Activated naive CD4-positive, alpha-beta T cell treated with anti-CD3 and anti-CD28 coated beads, Interleukin-2, amount 10 ng/mL, durations not matched to agents 7 days and 5 days (primary cell): ENCODE measurements at regions not wholly inside any gene's neighbourhood (a gene's known extent, or its start where the extent isn't known, plus 50 kb on each side); places are given as distances from the start of the nearest gene placed in this dataset.
"Not testable (repeated sequence)": the region's sequence is repeated elsewhere in the genome, so short reads cannot be mapped to it uniquely, and the experiment has no call there.

ENCODE experiments used
- CTCF ChIA-PET: fragments of 350-600 bp; sonication (Branson Sonifier 250); formaldehyde crosslinking; loops from one replicate; lab custom pipeline; 2021; ENCODE audit warnings: antibody characterized with exemption; lab: Charles Lee
- DNase-seq: peaks from one replicate; pipeline ENCODE4 v3.0.0-alpha.2; 2020
- H3K27ac Mint-ChIP-seq: one replicate; pipeline ENCODE4 v1.8.0; 2021; ENCODE audit warnings: mild to moderate bottlenecking, moderate library complexity, mixed read lengths
- H3K27me3 Mint-ChIP-seq: one replicate; pipeline ENCODE4 v1.8.0; 2021; ENCODE audit warnings: mild to moderate bottlenecking, mixed read lengths
- H3K36me3 Mint-ChIP-seq: one replicate; pipeline ENCODE4 v1.8.0; 2021; ENCODE audit warnings: mixed read lengths
- H3K4me1 Mint-ChIP-seq: one replicate; pipeline ENCODE4 v1.8.0; 2021; ENCODE audit warnings: mixed read lengths
- H3K4me3 Mint-ChIP-seq: one replicate; pipeline ENCODE4 v1.8.0; 2021; ENCODE audit warnings: mild to moderate bottlenecking, moderate library complexity, mixed read lengths
- H3K9me3 Mint-ChIP-seq: one replicate; pipeline ENCODE4 v1.8.0; 2021; ENCODE audit warnings: mixed read lengths

DNA sequence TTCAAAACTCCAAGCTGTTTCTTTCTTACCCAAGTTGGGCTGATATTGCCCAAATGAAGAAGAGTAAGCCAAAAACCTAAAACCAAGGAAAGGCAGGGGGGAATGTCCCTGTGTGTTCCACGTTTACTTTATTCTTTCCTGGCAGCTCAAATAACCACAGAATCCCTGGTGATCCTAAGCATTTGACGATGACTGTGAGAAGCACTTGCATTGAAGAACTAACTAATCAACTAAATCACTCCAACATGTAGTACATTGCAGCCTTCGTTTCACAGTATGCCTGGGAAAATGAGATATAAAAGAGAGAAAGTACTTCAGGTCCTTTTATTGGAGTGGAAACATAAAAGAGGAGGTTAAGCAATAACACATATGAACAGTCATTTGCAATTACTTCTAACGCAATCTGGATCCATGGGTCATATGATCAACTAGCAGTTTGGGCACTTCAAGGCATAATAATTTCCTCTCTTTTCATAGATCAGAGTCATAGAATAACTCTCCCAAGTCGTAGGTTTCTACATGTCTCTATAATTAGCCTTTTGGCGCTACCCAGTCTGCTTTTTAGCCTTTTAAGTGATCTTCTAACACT, 338.4 kb downstream of the TMEM167A start:
- Mint-ChIP-seq H3K27ac (no peak overlapping the region), H3K36me3 (no peaks in the 10 kb centered on the region), H3K27me3 (no peaks in the 10 kb centered on the region), H3K4me3 (no peak overlapping the region), H3K9me3 (no peaks in the 10 kb centered on the region), H3K4me1 (peaks cover 3% of the 10 kb centered on the region)
- DNase-seq = no peak
- CTCF ChIA-PET = no interaction called here

DNA sequence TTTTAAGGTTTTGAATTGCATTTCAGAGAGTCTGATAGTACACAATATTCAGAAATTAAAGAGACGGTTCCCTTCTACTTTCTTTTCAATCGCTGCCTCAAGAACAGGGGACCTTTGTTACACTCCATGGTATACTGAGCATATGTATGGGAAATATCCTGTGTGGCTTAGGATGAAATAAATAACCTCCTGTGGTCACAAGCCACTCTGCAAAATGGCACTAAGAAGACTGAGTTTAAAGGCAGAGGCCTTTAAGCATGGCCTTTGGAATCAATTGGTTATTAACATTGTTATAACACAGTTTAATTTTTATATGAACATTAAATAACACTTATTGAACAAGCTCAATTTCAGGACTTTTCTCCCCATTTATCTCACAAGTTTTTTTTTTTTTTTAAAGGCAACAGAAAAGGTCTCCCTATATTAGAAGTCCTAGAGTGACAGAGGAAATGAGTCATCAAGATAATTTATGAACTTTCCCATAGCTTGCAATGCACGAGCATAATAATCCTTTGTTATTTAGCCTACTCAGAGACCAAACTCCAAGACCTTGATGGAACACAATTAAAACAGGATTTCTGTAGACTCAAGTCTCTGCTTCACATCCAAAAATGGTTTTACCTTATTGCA, 341.9 kb downstream of the TMEM167A start:
- Mint-ChIP-seq H3K4me1 (peaks cover 3% of the 10 kb centered on the region), H3K9me3 (no peaks in the 10 kb centered on the region), H3K27me3 (no peaks in the 10 kb centered on the region), H3K4me3 (no peak overlapping the region), H3K36me3 (no peaks in the 10 kb centered on the region), H3K27ac (no peak overlapping the region)
- no peak for DNase-seq
- CTCF ChIA-PET = interaction anchor here (0.7 kb wide), 1 partner anchor 10 kb away, joined by 4 read pairs; no protein-coding TSS in a partner anchor

DNA sequence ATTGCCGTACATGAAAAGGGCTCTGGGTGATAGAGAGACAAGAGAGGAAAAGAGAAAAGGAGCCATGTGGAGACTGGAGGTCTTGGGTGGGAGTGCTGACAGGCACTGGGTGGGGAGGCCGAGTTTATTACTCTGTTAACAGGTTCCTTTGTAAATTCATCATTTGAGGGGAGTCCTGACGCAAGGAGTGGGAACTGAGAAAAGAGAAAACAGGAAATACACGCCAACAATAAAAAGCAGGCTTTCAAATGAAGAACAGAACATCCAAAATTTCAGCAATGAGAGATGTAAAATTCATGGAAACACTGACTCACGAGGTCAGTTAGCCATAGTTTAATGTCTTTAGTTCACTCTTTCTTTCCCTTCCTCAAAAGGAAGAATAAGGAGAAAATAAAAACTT, 342.8 kb downstream of the TMEM167A start:
- H3K27me3 Mint-ChIP-seq = no peaks in the 10 kb centered on the region
- no peaks in the 10 kb centered on the region for H3K36me3 Mint-ChIP-seq
- H3K27ac Mint-ChIP-seq = no peak overlapping the region
- peaks cover 3% of the 10 kb centered on the region for H3K4me1 Mint-ChIP-seq
- no peak for DNase-seq
- no peaks in the 10 kb centered on the region for H3K9me3 Mint-ChIP-seq
- CTCF ChIA-PET = no interaction called here
- H3K4me3 Mint-ChIP-seq = no peak overlapping the region

DNA sequence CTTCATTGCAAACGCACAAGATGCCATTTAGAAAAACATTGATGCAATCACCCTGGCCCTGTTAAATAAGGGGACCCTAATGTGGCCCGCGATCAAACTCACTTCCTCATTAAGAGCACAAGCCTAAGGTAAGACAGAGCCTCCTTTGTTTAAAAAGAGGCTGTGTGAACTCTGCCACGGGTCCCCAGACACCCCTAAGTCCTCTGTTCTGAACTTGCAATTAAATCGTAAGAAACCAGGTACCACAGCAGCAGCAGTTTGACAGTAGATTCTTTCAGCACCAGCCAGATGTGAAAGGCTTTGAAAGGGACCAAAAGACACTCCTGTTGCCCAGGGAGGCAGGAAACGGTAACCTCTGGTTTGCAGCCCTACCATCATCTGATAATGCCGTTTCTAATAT, 346.3 kb downstream of the TMEM167A start:
- no peak for DNase-seq
- CTCF ChIA-PET = no interaction called here
- Mint-ChIP-seq H3K27me3 (peaks cover 3% of the 10 kb centered on the region), H3K4me3 (no peak overlapping the region), H3K36me3 (no peaks in the 10 kb centered on the region), H3K9me3 (peaks cover 2% of the 10 kb centered on the region), H3K4me1 (peaks cover 3% of the 10 kb centered on the region), H3K27ac (no peak overlapping the region)

DNA sequence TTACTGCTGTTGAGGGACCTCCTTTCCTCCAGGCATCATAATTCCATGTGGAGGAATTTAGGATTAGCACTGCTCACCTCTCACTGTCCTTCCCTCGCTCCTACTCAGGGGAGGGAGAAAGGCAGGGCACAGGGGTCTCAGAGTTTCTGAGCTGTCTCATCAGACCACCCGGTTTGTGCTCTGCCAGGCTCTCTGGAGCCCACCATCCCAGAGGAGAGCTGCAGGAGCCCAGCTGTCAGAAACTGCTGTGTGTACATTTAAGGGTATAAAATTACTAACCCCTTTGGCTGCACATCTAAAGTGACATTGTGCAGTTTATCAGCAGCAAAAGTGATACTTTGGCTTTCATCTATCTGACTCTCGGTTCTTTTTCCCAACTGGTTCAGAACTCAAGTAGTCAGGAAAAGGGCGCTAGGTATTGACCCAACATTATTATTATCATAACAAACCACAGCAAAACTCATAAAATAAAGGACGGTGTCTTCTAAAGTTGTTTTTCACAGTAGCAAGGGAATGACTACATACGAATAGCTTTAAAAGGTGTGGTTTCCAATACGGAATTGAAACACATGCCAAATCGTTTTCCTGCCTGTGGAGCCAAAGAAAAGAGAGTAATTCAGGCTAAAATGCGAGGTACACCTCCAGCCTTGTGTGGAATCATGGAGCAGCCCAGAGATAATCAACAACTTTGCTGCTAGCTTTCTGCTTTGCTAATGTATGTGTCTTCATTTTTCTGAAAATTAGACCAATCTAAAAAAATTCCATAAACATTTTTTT, 348.1 kb downstream of the TMEM167A start:
- DNase-seq = no peak
- no peaks in the 10 kb centered on the region for H3K4me1 Mint-ChIP-seq
- no peak overlapping the region for H3K27ac Mint-ChIP-seq
- no peak overlapping the region for H3K4me3 Mint-ChIP-seq
- peaks cover 2% of the 10 kb centered on the region for H3K9me3 Mint-ChIP-seq
- CTCF ChIA-PET = no interaction called here
- H3K27me3 Mint-ChIP-seq = peaks cover 3% of the 10 kb centered on the region
- H3K36me3 Mint-ChIP-seq = no peaks in the 10 kb centered on the region

DNA sequence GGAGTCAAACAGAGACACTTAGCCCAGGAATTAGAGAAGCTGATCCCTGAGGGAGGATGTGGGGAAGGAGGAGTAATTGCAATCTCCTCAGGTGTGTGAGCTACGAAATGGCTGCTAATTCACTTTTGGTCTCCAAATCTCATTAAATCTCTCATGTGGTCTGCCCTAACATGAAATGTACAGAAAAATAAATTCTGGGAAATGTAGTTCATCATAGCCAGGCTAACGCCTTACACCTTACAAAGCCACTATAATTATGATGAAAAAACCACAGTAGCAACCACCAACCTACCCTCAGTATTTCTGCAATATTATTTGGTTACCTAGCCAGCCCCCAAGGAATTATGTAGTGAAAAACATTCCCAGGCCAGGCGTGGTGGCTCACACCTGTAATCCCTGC, 354.0 kb downstream of the TMEM167A start:
- H3K4me3 Mint-ChIP-seq = no peak overlapping the region
- peaks cover 2% of the 10 kb centered on the region for H3K9me3 Mint-ChIP-seq
- H3K4me1 Mint-ChIP-seq = no peaks in the 10 kb centered on the region
- H3K27ac Mint-ChIP-seq = no peak overlapping the region
- H3K36me3 Mint-ChIP-seq = no peaks in the 10 kb centered on the region
- H3K27me3 Mint-ChIP-seq = peaks cover 2% of the 10 kb centered on the region
- CTCF ChIA-PET = interaction anchor here (0.6 to 1.1 kb wide), 2 partner anchors 24 to 72 kb away, joined by 3 read pairs; no protein-coding TSS in a partner anchor
- DNase-seq = no peak

DNA sequence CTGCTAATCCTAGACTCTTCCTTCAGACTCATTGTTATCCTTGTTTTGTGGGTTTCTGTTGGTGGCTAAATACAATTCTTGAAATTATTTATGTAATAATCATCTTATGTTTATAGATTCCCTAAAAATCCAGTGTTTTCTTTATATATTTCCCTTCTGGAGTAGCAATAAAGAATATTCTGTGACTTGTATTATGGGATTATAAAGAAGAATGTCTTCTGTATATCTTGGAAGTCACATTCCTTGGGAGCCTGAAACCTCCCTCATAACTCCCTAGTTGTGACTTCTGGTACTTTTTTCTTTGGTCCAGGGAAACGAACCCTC, 356.1 kb downstream of the TMEM167A start:
- DNase-seq = no peak
- Mint-ChIP-seq H3K4me3 (no peak overlapping the region), H3K4me1 (no peaks in the 10 kb centered on the region), H3K36me3 (no peaks in the 10 kb centered on the region), H3K27me3 (no peaks in the 10 kb centered on the region), H3K27ac (no peak overlapping the region), H3K9me3 (no peaks in the 10 kb centered on the region)
- CTCF ChIA-PET = no interaction called here

DNA sequence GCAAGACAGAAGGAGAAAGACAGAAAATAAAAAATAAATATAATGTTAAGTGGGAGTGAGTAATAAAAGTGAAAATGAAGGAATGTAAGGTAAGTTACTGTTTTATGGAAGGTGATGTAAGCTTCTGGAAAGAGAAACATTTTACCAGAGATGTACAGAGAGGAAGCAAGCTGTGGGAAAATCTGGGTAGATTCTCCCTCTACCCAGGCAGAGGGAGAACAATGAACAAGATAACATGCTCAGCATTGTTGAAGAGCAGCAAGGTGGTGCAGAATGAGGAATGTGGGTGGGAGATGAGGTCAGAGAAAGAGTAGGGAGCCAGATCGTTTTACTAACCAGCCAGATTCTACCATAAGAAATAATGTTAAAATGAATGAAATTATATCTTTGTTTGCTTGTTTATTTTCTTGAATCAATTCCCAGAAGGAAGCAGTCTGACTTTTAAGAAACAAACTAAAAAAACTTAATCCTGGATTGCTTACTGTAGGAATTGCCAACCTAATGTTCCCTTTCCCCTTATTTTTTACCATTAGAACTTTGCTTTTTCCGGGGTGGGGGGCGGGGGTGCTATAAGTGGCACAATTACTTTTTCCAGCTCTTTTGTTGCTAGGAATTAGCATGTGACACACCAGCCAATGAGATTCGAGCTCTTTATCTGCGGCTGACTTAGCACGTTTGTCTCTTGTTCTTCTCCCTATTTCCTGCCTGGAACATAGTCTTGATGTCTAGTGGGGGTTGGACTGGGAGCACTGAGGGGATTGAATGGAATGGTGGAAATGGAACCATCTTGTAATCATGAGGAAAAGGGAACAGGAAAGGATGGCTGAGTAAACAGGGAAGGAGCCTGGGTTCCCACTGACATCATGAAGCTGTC, 356.7 kb downstream of the TMEM167A start:
- Mint-ChIP-seq H3K4me1 (no peaks in the 10 kb centered on the region), H3K27me3 (no peaks in the 10 kb centered on the region), H3K36me3 (no peaks in the 10 kb centered on the region), H3K27ac (no peak overlapping the region), H3K9me3 (no peaks in the 10 kb centered on the region), H3K4me3 (no peak overlapping the region)
- no peak for DNase-seq
- CTCF ChIA-PET = no interaction called here

DNA sequence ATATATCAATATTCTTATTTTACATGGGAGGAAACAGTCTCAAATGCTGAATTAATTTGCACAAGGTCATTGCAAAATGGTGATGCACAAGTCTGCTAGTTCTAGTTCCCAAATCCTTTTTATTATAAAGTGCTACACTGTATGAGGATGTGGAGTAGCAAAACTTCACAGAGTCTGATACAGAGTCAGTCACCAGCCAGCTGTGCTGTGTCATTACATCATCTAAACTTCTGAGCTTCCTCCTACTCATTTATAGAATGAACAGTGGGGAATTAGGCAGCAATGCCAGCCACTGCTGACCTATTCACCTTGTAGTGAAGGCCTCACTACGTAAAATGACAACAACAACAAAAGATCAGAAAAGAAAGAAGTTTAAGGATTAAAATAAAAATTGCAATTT, 357.8 kb downstream of the TMEM167A start:
- H3K4me3 Mint-ChIP-seq = no peak overlapping the region
- CTCF ChIA-PET = no interaction called here
- H3K27me3 Mint-ChIP-seq = no peaks in the 10 kb centered on the region
- no peaks in the 10 kb centered on the region for H3K4me1 Mint-ChIP-seq
- no peaks in the 10 kb centered on the region for H3K36me3 Mint-ChIP-seq
- H3K9me3 Mint-ChIP-seq = no peaks in the 10 kb centered on the region
- H3K27ac Mint-ChIP-seq = no peak overlapping the region
- DNase-seq = no peak

DNA sequence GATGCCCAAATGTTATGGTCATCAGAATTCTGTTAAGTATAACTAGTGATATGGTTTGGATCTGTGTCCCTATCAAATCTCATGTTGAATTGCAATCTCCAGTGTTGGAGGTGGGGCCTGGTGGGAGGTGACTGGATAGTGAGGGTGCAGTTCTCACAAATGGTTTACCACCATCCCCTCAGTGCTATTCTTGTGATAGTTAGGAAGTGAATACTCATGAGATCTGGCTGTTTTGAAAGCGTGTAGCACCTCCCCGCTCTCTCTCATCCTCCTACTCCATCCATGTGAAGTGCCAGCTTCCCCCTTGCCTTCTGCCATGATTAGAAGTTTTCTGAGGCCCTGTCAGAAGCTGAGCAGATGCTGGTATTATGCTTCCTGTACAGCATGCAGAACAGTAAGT, 359.5 kb downstream of the TMEM167A start:
- no peaks in the 10 kb centered on the region for H3K4me1 Mint-ChIP-seq
- H3K4me3 Mint-ChIP-seq = no peak overlapping the region
- H3K27ac Mint-ChIP-seq = no peak overlapping the region
- no peak for DNase-seq
- CTCF ChIA-PET = no interaction called here
- H3K9me3 Mint-ChIP-seq = no peaks in the 10 kb centered on the region
- peaks cover 4% of the 10 kb centered on the region for H3K27me3 Mint-ChIP-seq
- H3K36me3 Mint-ChIP-seq = no peaks in the 10 kb centered on the region

DNA sequence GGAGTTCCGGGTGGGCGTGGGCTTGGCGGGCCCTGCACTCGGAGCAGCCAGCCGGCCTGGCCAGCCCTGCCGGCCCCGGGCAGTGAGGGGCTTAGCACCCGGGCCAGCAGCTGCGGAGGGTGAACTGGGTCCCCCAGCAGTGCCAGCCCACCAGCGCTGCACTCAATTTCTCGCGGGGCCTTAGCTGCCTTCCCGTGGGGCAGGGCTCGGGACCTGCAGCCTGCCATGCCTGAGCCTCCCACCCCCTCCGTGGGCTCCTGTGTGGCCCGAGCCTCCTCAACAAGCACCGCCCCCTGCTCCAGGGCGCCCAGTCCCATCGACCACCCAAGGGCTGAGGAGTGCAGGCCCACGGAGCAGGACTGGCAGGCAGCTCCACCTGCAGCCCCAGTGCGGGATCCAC, 362.5 kb downstream of the TMEM167A start:
- not testable (repeated sequence) for H3K4me3 Mint-ChIP-seq, H3K27me3 Mint-ChIP-seq

DNA sequence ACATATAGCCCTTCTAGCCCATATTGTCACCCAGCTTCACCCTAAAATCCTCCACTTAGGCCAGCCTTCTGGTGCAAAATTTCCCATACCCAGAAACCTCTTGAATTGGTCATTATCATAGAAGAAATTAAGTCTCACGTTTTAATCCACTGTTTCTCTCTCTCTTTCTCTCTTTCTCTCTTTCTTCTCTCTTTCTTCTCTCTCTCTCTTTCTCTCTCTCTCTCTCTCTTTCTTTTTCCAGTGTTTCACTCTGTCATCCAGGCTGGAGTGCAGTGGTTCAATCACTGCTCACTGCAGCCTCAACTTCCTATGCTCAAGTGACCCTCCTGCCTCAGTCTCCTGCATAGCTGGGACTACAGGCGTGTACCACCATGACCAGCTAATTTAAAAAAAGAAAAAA, 363.4 kb downstream of the TMEM167A start:
- H3K36me3 Mint-ChIP-seq = no peaks in the 10 kb centered on the region
- no peaks in the 10 kb centered on the region for H3K9me3 Mint-ChIP-seq

More for the DNA sequence above, 362.5 kb downstream of the TMEM167A start:
- CTCF ChIA-PET, H3K27ac Mint-ChIP-seq, DNase-seq, H3K36me3 Mint-ChIP-seq, H3K4me1 Mint-ChIP-seq, H3K9me3 Mint-ChIP-seq: not testable (repeated sequence)

DNA sequence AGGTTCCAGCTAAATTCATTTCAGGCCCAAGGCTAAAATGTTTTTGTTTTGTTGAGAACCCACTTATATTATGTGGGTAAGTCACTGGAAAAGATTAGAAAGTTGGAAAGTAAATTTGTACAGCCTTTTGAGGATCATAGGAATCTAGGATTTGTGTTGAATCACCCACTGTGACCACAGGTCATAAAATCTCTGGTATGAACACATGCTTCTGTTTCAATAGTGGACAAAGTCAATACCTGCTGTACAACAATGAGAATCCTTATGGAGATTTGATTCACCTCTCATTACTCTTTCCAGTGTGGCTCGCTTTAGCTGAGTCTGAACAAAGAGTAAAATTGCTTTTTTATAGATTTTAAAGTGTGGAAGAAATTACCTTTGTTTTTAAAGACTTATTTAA, 369.5 kb downstream of the TMEM167A start:
- no peaks in the 10 kb centered on the region for H3K4me1 Mint-ChIP-seq
- peaks cover 12% of the 10 kb centered on the region for H3K27me3 Mint-ChIP-seq
- no peak for DNase-seq
- H3K27ac Mint-ChIP-seq = no peak overlapping the region
- H3K36me3 Mint-ChIP-seq = no peaks in the 10 kb centered on the region
- CTCF ChIA-PET = no interaction called here
- H3K4me3 Mint-ChIP-seq = no peak overlapping the region
- no peaks in the 10 kb centered on the region for H3K9me3 Mint-ChIP-seq

More for the DNA sequence above, 363.4 kb downstream of the TMEM167A start:
- DNase-seq = no peak
- no peak overlapping the region for H3K27ac Mint-ChIP-seq
- no peak overlapping the region for H3K4me3 Mint-ChIP-seq
- CTCF ChIA-PET = no interaction called here
- H3K4me1 Mint-ChIP-seq = no peaks in the 10 kb centered on the region
- peaks cover 4% of the 10 kb centered on the region for H3K27me3 Mint-ChIP-seq

DNA sequence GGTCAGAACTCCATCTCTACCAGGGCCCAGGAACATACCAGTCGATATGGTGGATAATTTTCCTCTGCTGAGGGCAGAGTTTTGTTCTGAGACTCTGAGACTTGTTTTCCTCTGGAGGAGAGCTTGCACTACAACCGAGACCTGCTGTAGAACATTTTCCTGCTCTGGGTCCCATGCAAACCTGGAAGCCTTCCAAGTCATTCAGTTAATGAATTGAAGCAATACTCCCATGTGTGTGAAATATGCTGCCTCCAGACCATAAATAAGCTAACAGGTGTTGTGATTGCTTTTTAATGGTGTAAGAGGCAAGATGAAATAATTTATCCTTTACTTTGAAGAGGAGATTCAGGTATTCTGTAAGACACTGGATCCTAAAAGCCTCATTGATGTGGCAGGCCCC, 372.8 kb downstream of the TMEM167A start:
- no peak for DNase-seq
- Mint-ChIP-seq H3K36me3 (no peaks in the 10 kb centered on the region), H3K4me1 (no peaks in the 10 kb centered on the region), H3K9me3 (no peaks in the 10 kb centered on the region), H3K27ac (no peak overlapping the region), H3K4me3 (no peak overlapping the region), H3K27me3 (peaks cover 23% of the 10 kb centered on the region)
- CTCF ChIA-PET = no interaction called here
